Left ventricle myocardium inferior (tissue), 1 donor: ENCODE measurements at regions not wholly inside any gene's neighbourhood (a gene's known extent, or its start where the extent isn't known, plus 50 kb on each side); places are given as distances from the start of the nearest gene placed in this dataset.

Source experiments
- DNase-seq: peaks from one replicate; pipeline ENCODE4 v3.0.0-alpha.2; 2020
- H3K27ac ChIP-seq: fragments of 200-600 bp; replicated peaks from 2 replicates; pipeline ENCODE4 v1.8.0; 2021
- H3K27me3 ChIP-seq: fragments of 200-600 bp; 2 replicates; pipeline ENCODE4 v1.8.0; 2021; ENCODE audit warnings: low read depth
- H3K36me3 ChIP-seq: fragments of 200-600 bp; 2 replicates; pipeline ENCODE4 v1.8.0; 2021
- H3K4me1 ChIP-seq: fragments of 200-600 bp; 2 replicates; pipeline ENCODE4 v1.8.0; 2021
- H3K4me3 ChIP-seq: fragments of 200-600 bp; 2 replicates; pipeline ENCODE4 v1.8.0; 2021; ENCODE audit warnings: mild to moderate bottlenecking, moderate library complexity
- H3K9me3 ChIP-seq: fragments of 200-600 bp; replicated peaks from 2 replicates; pipeline ENCODE4 v1.8.0; 2021
- intact Hi-C: fragments of 100-400 bp; cut with micrococcal nuclease; formaldehyde crosslinking; loops from one replicate; pipeline ENCODE4 v1.11.0; 2022
- TF ChIP-seq, protein P1 (sequence below): fragments of 200-600 bp; IDR thresholded peaks from 2 replicates; pipeline ENCODE4 v1.8.0; 2021; ENCODE audit warnings: antibody characterized with exemption, mild to moderate bottlenecking, borderline replicate concordance
- donor health status: DM: no; HTN: yes; CAD: no; lungs with severe emphysema.

GRCh38 chr4:38576767-38577166, 87.2 kb upstream of the KLF3 start:
- intact Hi-C loops: no loop called here
- TF ChIP-seq, protein P1, sequence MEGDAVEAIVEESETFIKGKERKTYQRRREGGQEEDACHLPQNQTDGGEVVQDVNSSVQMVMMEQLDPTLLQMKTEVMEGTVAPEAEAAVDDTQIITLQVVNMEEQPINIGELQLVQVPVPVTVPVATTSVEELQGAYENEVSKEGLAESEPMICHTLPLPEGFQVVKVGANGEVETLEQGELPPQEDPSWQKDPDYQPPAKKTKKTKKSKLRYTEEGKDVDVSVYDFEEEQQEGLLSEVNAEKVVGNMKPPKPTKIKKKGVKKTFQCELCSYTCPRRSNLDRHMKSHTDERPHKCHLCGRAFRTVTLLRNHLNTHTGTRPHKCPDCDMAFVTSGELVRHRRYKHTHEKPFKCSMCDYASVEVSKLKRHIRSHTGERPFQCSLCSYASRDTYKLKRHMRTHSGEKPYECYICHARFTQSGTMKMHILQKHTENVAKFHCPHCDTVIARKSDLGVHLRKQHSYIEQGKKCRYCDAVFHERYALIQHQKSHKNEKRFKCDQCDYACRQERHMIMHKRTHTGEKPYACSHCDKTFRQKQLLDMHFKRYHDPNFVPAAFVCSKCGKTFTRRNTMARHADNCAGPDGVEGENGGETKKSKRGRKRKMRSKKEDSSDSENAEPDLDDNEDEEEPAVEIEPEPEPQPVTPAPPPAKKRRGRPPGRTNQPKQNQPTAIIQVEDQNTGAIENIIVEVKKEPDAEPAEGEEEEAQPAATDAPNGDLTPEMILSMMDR: no peak
- Histone ChIP-seq H3K4me3 (no peak overlapping the region), H3K27me3 (no peaks in the 10 kb centered on the region), H3K4me1 (no peaks in the 10 kb centered on the region), H3K9me3 (no peaks in the 10 kb centered on the region), H3K27ac (no peak overlapping the region), H3K36me3 (no peaks in the 10 kb centered on the region)
- DNase-seq: no peak

- TF ChIP-seq, protein P1: no peak
- Histone ChIP-seq H3K9me3 (no peaks in the 10 kb centered on the region), H3K27me3 (no peaks in the 10 kb centered on the region), H3K4me1 (no peaks in the 10 kb centered on the region), H3K36me3 (no peaks in the 10 kb centered on the region), H3K4me3 (no peak overlapping the region), H3K27ac (no peak overlapping the region)
- no peak for DNase-seq
- intact Hi-C loops: no loop called here
Measured at GRCh38 chr4:38577462-38577861, 86.5 kb upstream of the KLF3 start.

DNA sequence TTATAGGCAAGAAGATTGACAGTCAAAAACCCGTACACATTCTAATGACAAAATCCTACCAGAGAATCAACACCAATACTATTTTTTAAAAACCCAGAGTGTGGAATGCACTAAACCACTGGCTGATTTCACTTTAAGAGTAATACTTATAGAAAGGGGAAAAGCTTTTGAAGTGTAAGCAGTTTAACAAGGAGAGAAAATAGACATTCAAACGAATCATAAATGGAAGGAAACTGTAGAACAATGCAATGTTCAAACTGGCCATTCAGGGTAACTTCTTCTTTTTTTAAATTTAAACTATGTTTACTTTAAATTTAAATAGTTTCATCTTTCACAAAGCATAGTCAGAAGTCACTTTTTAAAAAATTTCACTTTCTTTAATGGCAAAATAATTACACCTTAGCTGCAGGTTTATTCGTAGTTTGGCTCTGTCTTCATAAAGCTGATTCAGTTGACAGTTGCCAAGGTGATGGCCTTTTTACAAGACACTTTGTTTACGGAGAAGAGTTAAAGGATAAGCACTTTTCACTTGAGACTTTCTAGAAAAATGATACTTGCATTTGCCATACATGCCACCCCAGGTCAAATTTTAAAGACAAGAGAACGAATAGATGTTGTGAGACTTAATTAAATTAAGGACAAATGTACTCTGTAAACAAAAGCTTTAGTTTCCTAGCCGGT, 82.4 kb upstream of the KLF3 start:
- Histone ChIP-seq H3K4me3 (no peak overlapping the region), H3K27ac (no peak overlapping the region), H3K36me3 (no peaks in the 10 kb centered on the region), H3K9me3 (no peaks in the 10 kb centered on the region), H3K27me3 (no peaks in the 10 kb centered on the region), H3K4me1 (no peaks in the 10 kb centered on the region)
- TF ChIP-seq, protein P1: no peak
- intact Hi-C loops: no loop called here
- DNase-seq: no peak

DNA sequence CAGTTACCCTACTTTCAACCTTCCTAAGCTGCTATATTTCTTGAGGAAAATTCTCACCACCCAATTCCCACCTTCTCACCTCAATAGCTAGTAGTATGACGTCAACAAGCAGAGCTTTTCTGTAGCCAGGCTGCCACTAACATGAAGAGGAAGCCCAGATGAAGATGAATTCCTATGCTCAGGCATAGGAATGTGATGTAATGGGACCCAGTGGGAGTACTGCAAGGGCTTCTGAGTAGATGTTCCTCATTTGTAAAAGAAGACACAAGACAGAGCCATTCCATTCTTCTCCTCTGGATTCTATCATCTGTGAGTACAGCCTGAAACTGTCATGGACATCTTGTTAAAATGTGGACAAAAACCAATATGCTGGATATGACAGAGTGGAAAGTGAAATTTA, 81.6 kb upstream of the KLF3 start:
- DNase-seq: no peak
- no peaks in the 10 kb centered on the region for H3K36me3 ChIP-seq
- H3K9me3 ChIP-seq: no peaks in the 10 kb centered on the region
- no peaks in the 10 kb centered on the region for H3K4me1 ChIP-seq
- no peak overlapping the region for H3K4me3 ChIP-seq
- TF ChIP-seq, protein P1: no peak
- no peaks in the 10 kb centered on the region for H3K27me3 ChIP-seq
- no peak overlapping the region for H3K27ac ChIP-seq
- intact Hi-C loops: no loop called here

- DNase-seq: no peak
- no peak overlapping the region for H3K27ac ChIP-seq
- intact Hi-C loops: no loop called here
Measured at GRCh38 chr4:38582889-38583470, 81.0 kb upstream of the KLF3 start.

More at GRCh38 chr4:38582889-38583470, 81.0 kb upstream of the KLF3 start:
- Histone ChIP-seq H3K36me3 (no peaks in the 10 kb centered on the region), H3K4me1 (no peaks in the 10 kb centered on the region), H3K27me3 (no peaks in the 10 kb centered on the region), H3K9me3 (no peaks in the 10 kb centered on the region), H3K4me3 (no peak overlapping the region)
- TF ChIP-seq, protein P1: no peak
